ENCODE measurements at regions not wholly inside any gene's neighbourhood (a gene's known extent, or its start where the extent isn't known, plus 50 kb on each side); places are given as distances from the start of the nearest gene placed in this dataset.

- TF ChIP-seq, protein P1, sequence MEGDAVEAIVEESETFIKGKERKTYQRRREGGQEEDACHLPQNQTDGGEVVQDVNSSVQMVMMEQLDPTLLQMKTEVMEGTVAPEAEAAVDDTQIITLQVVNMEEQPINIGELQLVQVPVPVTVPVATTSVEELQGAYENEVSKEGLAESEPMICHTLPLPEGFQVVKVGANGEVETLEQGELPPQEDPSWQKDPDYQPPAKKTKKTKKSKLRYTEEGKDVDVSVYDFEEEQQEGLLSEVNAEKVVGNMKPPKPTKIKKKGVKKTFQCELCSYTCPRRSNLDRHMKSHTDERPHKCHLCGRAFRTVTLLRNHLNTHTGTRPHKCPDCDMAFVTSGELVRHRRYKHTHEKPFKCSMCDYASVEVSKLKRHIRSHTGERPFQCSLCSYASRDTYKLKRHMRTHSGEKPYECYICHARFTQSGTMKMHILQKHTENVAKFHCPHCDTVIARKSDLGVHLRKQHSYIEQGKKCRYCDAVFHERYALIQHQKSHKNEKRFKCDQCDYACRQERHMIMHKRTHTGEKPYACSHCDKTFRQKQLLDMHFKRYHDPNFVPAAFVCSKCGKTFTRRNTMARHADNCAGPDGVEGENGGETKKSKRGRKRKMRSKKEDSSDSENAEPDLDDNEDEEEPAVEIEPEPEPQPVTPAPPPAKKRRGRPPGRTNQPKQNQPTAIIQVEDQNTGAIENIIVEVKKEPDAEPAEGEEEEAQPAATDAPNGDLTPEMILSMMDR (conservative IDR thresholded peaks at IDR 0.05), result peak; percentile 16
- no peak for DNase-seq (ENCODE audit: low read depth, low spot score)
- H3K4me1 Mint-ChIP-seq, result peaks cover 8% of the 10 kb centered on the region
- H3K4me3 Mint-ChIP-seq, result no peak overlapping the region
- no peaks in the 10 kb centered on the region for H3K36me3 Mint-ChIP-seq (ENCODE audit: low read depth)
- H3K27ac Mint-ChIP-seq (ENCODE audit: unreplicated experiment), result no peak overlapping the region
- peaks cover 5% of the 10 kb centered on the region for H3K9me3 Mint-ChIP-seq
- no peaks in the 10 kb centered on the region for H3K27me3 Mint-ChIP-seq (ENCODE audit: low read depth)
Measured at GRCh38 chr13:79062291-79062690, 343.8 kb downstream of the RBM26 start.

- H3K36me3 Mint-ChIP-seq (ENCODE audit: low read depth), result no peaks in the 10 kb centered on the region
- peaks cover 5% of the 10 kb centered on the region for H3K9me3 Mint-ChIP-seq
- no peak overlapping the region for H3K27ac Mint-ChIP-seq (ENCODE audit: unreplicated experiment)
- no peak overlapping the region for H3K4me3 Mint-ChIP-seq
- TF ChIP-seq, protein P1 (conservative IDR thresholded peaks at IDR 0.05), result peak; percentile 51
- H3K4me1 Mint-ChIP-seq, result no peaks in the 10 kb centered on the region
- no peak for DNase-seq (ENCODE audit: low read depth, low spot score)
- H3K27me3 Mint-ChIP-seq (ENCODE audit: low read depth), result no peaks in the 10 kb centered on the region
Measured at GRCh38 chr13:79060216-79060615, 345.8 kb downstream of the RBM26 start.

DNA sequence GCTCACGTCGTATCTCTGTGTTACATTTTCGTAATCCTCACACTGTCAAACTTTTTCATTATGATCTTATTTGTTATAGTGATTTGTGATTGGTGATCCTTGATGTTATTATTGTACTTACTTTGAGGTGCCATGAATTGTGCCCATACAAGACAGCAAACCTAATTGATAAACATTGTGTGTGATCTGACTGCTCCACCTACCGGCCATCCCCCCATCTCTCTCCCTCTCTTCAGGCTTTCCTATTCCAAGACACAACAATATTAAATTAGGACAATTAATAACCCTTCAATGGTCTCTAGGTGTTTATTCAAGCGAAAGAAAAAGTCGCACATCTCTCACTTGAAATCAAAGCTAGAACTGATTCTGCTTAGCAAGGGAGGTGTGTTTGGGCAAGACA, 349.3 kb downstream of the RBM26 start:
- no peak for DNase-seq (ENCODE audit: low read depth, low spot score)
- Mint-ChIP-seq H3K27me3 (ENCODE audit: low read depth) (no peaks in the 10 kb centered on the region), H3K4me3 (no peak overlapping the region), H3K27ac (ENCODE audit: unreplicated experiment) (no peak overlapping the region), H3K4me1 (no peaks in the 10 kb centered on the region), H3K9me3 (peaks cover 5% of the 10 kb centered on the region), H3K36me3 (ENCODE audit: low read depth) (no peaks in the 10 kb centered on the region)
- TF ChIP-seq, protein P1 (conservative IDR thresholded peaks at IDR 0.05), result peak; percentile 29

DNA sequence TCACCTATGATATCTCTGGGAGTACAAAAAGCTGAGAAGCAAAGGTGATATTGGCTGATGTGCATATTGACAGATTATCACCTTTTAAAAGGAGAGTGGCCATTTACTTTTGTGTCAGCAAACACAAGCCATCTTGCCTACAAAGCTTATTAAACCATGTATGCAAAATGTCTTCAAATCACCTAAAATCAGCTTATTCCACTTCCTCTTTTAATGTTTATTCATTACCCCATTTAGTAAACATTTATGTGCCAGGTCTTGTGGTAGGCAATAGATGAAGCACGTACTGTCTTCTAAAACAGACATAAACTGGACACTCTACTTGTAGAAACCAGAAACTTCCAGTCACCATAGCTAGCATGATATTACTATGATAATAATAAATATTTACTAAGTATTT, 354.6 kb downstream of the RBM26 start:
- Mint-ChIP-seq H3K27me3 (ENCODE audit: low read depth) (peaks cover 4% of the 10 kb centered on the region), H3K9me3 (no peaks in the 10 kb centered on the region), H3K4me3 (no peak overlapping the region), H3K36me3 (ENCODE audit: low read depth) (no peaks in the 10 kb centered on the region), H3K4me1 (no peaks in the 10 kb centered on the region), H3K27ac (ENCODE audit: unreplicated experiment) (no peak overlapping the region)
- TF ChIP-seq, protein P1 (conservative IDR thresholded peaks at IDR 0.05), result no peak
- DNase-seq (ENCODE audit: low read depth, low spot score), result no peak

- TF ChIP-seq, protein P1 (conservative IDR thresholded peaks at IDR 0.05), result no peak
- no peak for DNase-seq (ENCODE audit: low read depth, low spot score)
- Mint-ChIP-seq H3K4me3 (no peak overlapping the region), H3K27ac (ENCODE audit: unreplicated experiment) (no peak overlapping the region), H3K4me1 (no peaks in the 10 kb centered on the region), H3K36me3 (ENCODE audit: low read depth) (no peaks in the 10 kb centered on the region), H3K9me3 (no peaks in the 10 kb centered on the region), H3K27me3 (ENCODE audit: low read depth) (peaks cover 4% of the 10 kb centered on the region)
Measured at GRCh38 chr13:79044415-79044814, 361.6 kb downstream of the RBM26 start.

DNA sequence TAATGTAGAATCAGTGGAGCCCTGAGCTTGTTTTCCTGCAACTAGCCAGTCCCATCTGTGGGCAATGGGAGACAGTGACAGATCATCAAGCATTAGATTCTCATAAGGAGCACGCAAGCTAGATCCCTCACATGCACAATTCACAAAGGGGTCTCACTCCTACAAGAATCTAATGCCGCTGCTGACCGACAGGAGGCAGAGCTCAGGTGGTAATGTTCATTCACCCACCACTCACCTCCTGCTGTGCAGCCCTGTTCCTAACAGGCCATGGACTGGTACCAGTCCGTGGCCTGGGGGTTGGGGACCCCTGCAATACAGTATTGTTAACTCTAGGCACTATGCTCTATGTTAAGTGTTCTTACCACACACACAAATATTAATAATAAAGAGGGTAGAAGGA, 362.8 kb downstream of the RBM26 start:
- Mint-ChIP-seq H3K27ac (ENCODE audit: unreplicated experiment) (no peak overlapping the region), H3K4me3 (no peak overlapping the region), H3K27me3 (ENCODE audit: low read depth) (peaks cover 2% of the 10 kb centered on the region), H3K4me1 (no peaks in the 10 kb centered on the region), H3K36me3 (ENCODE audit: low read depth) (no peaks in the 10 kb centered on the region), H3K9me3 (no peaks in the 10 kb centered on the region)
- no peak for DNase-seq (ENCODE audit: low read depth, low spot score)
- TF ChIP-seq, protein P1 (conservative IDR thresholded peaks at IDR 0.05), result no peak
